ENCODE measurements at regions not wholly inside any gene's neighbourhood (a gene's known extent, or its start where the extent isn't known, plus 50 kb on each side); places are given as distances from the start of the nearest gene placed in this dataset.

GRCh38 chr1:81151206-81151605 is 649.5 kb upstream of the ADGRL2 start:
- H3K4me3 ChIP-seq (ENCODE audit: low read depth, low read length): no peak overlapping the region
- TF ChIP-seq CTCF (IDR thresholded peaks at IDR 0.05; ENCODE audit: borderline replicate concordance, insufficient read depth, low read depth, low read length): no peak

- no peak for TF ChIP-seq CTCF (IDR thresholded peaks at IDR 0.05; ENCODE audit: borderline replicate concordance, insufficient read depth, low read depth, low read length)
- H3K4me3 ChIP-seq (ENCODE audit: low read depth, low read length): no peak overlapping the region
These were observed 650.9 kb upstream of the ADGRL2 start for GRCh38 chr1:81149649-81150325.

GRCh38 chr1:81144240-81144825 is 656.4 kb upstream of the ADGRL2 start:
- H3K4me3 ChIP-seq (ENCODE audit: low read depth, low read length): no peak overlapping the region
- TF ChIP-seq CTCF (IDR thresholded peaks at IDR 0.05; ENCODE audit: borderline replicate concordance, insufficient read depth, low read depth, low read length): no peak

- H3K4me3 ChIP-seq (ENCODE audit: low read depth, low read length): no peak overlapping the region
- TF ChIP-seq CTCF (IDR thresholded peaks at IDR 0.05; ENCODE audit: borderline replicate concordance, insufficient read depth, low read depth, low read length): no peak
These were observed 658.5 kb upstream of the ADGRL2 start for GRCh38 chr1:81142099-81142826.

- no peak for TF ChIP-seq CTCF (IDR thresholded peaks at IDR 0.05; ENCODE audit: borderline replicate concordance, insufficient read depth, low read depth, low read length)
- H3K4me3 ChIP-seq (ENCODE audit: low read depth, low read length): no peak overlapping the region
These were observed 665.2 kb upstream of the ADGRL2 start for GRCh38 chr1:81135524-81135923.

- H3K4me3 ChIP-seq (ENCODE audit: low read depth, low read length): no peak overlapping the region
- TF ChIP-seq CTCF (IDR thresholded peaks at IDR 0.05; ENCODE audit: borderline replicate concordance, insufficient read depth, low read depth, low read length): no peak
These were observed 671.0 kb upstream of the ADGRL2 start for GRCh38 chr1:81129776-81130175.

All from GM12875 (cell line).